Fibroblast of pulmonary artery (primary cell): ENCODE measurements at regions not wholly inside any gene's neighbourhood (a gene's known extent, or its start where the extent isn't known, plus 50 kb on each side); places are given as distances from the start of the nearest gene placed in this dataset.
"Not testable (repeated sequence)": the region's sequence is repeated elsewhere in the genome, so short reads cannot be mapped to it uniquely, and the experiment has no call there.

Experiments
- DNase-seq: peaks from one replicate; pipeline ENCODE4 v3.0.0-alpha.2; 2010; ENCODE audit warnings: low read depth
- H3K4me3 ChIP-seq: replicated peaks from 2 replicates; pipeline ENCODE4 v1.5.1; 2011; ENCODE audit warnings: low read depth, mild to moderate bottlenecking, control low read depth, low read length, moderate library complexity
- TF ChIP-seq, protein P1 (sequence below): IDR thresholded peaks from 2 replicates; pipeline ENCODE4 v1.5.1; 2011; ENCODE audit warnings: mild to moderate bottlenecking, control low read depth, low read length, inconsistent platforms; ENCODE audit errors: missing control alignments

DNA sequence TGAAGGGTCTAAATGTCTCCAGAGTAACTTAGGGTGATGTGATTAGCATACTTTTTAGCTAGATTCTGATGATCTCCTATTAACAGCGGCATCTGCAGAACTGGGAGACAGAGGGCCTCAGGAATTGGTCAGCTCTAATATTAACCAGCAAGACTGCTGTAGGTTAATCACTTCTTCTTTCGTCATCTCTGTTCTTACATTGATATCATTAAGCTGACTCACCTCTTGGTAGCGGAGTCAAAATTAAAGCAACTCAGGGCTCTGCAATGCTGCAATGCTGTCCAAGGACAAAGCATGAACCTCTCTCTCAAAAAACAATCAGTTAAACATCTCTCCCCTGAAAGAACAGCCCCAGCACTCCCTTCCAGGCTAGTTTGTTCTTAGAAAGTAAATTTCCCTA is 57.5 kb upstream of the TRA2B start:
- DNase-seq: peak; percentile 77
- TF ChIP-seq, protein P1, sequence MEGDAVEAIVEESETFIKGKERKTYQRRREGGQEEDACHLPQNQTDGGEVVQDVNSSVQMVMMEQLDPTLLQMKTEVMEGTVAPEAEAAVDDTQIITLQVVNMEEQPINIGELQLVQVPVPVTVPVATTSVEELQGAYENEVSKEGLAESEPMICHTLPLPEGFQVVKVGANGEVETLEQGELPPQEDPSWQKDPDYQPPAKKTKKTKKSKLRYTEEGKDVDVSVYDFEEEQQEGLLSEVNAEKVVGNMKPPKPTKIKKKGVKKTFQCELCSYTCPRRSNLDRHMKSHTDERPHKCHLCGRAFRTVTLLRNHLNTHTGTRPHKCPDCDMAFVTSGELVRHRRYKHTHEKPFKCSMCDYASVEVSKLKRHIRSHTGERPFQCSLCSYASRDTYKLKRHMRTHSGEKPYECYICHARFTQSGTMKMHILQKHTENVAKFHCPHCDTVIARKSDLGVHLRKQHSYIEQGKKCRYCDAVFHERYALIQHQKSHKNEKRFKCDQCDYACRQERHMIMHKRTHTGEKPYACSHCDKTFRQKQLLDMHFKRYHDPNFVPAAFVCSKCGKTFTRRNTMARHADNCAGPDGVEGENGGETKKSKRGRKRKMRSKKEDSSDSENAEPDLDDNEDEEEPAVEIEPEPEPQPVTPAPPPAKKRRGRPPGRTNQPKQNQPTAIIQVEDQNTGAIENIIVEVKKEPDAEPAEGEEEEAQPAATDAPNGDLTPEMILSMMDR: no peak
- H3K4me3 ChIP-seq: no peak overlapping the region

DNA sequence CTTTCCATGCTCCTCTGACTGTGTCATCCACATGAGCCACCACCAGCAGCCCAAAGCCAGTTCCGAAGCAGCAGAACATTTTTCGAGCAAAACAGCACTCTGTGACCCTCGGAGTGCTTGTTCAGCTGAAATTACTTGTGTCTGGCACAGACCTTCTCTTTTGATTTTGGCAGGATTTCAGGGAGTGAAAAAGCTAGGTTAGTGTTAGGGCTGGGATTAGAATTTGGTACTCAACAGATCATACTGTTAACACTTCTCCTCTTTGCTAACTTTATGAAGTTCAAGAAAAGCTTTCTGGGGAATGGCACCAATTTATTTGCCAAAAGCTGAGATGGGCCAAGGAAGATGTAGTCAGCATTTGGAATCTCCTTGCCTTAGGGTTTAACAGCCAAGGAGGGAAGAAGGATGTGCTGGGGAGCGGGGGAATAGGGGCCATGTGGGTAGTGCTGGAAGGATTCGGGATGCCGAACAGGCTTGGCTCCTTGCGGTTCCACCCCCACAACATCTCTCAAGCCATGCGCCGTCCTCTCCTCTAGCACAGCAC is 55.1 kb upstream of the TRA2B start:
- no peak for DNase-seq
- TF ChIP-seq, protein P1: no peak
- H3K4me3 ChIP-seq: no peak overlapping the region

DNA sequence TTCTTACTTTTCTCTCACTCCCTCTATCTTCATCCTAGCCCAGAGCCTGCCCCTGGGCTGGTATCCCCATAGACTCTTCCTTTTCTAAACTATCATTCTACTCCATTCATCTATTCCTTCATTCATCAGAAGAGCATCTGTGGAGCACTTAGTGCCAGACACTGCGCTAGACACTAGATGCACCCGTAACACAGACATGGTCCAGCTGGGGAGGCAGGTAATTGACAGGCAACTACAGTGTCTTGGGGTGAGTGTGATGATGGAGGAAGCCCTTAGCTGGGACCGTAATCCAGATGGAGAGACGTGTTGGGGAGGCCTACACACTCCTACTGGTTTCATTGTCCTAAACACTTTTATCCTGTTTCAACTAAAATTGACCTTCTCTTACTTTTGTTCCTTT is 53.2 kb upstream of the TRA2B start:
- not testable (repeated sequence) for DNase-seq, H3K4me3 ChIP-seq

DNA sequence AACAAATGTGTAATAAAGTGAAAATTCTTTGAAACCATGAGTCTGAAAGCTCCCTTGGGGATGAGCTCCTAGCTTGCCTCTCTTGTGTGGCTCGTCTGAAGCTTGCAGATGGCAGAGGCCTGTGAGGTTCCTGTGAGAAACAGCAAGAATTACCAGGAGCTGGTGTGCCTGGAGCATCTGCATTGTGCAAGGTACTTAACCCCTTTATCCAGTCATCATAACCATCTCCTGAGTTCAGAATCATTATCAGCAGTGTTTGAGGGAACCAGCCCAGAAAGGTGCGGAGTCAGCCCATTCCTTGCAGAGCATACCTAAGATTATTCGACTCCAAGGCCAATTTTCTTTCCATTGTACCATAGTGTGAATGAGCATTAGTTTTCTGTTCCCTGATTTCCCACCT is 51.7 kb upstream of the TRA2B start:
- H3K4me3 ChIP-seq: no peak overlapping the region
- DNase-seq: no peak
- TF ChIP-seq, protein P1: no peak

DNA sequence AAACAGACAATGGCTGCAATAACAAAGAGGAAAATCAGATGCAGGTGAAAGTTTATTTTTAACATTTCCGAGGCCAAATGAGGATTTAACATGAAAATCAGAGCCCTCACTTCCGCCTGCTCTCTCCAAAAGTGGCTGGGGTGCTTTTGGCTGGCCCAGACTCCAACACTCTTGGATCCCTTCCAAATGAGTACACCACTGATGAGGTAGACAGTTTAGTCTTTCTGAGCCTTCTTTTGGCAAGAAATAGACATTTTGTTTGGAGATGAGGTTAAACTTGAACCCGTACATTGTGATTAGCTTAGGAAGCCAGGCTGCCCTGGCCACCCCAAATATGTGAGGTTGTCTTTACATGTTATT is 51.0 kb upstream of the TRA2B start:
- H3K4me3 ChIP-seq: no peak overlapping the region
- TF ChIP-seq, protein P1: no peak
- DNase-seq: no peak

DNA sequence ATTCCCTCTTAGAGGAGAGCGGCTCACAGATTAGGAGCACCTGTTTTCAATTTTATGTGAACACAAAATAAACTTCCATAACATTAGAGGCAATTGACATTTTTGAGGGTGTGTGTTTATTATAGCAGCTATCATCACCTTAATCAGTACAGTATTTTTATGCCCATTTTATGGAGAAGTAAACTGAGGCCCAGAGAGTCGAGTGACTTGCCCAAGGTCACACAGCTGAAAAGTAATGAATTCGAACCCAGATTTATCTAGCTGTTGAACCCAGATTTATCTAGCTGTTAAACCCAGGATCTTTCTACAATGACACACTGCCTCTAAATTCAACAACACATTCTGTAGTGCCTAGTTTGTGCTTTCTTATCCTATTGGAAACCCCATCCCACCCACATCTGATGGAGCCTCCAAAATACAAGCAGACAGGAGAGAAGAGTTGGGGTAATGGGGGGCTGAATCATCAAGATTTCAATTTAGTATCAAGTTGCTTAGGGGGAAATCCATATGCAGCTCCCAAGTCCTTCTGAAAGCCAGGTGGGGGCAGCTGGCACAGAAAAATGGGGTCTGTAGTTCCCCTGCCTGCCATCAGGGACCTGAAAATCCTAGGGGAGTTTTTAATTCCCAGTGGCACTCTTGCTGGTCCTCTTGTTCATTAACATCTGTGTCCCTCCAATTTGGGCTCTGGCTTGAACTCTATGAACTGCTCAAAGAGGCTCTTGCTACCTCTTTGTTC is 50.4 kb upstream of the TRA2B start:
- no peak overlapping the region for H3K4me3 ChIP-seq
- DNase-seq: no peak
- TF ChIP-seq, protein P1: no peak
